ENCODE measurements at regions not wholly inside any gene's neighbourhood (a gene's known extent, or its start where the extent isn't known, plus 50 kb on each side); places are given as distances from the start of the nearest gene placed in this dataset.

DNA sequence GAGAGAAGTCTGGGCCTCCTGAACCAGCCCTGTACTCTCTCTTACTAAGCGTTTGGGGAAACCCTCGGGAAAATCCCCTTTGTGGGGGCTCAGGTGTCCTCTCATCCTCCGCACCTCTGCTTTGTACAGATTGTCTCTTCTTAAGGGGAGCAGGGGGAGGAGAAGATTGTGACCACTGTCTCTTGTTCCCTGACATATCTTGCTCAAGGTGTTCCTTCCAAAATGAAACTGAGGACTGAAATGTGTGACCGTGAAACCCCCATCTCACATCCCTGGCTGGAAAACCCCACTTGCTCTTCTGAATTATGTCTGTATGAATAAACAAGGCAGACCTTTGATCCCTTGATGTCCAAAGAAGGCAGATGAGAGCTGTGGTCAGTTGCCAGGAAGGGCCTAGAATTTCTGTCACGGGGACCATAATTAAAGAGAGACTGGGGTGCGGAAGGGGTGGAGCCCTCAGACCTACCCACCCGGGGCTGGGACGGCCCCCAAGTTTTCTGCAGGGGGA is 369.8 kb downstream of the AACS start:
- 87 to 93% methylated on average over 4 to 8 of the region's 8 CpGs for WGBS, 2 donors
- intact Hi-C loops (cut with DNase I): no loop called here
- Histone ChIP-seq H3K27me3 (no peaks in the 10 kb centered on the region), H3K36me3 (no peaks in the 10 kb centered on the region), H3K27ac (no peak overlapping the region), H3K9me3 (no peaks in the 10 kb centered on the region), H3K4me3 (no peak overlapping the region), H3K4me1 (no peaks in the 10 kb centered on the region)
- DNase-seq: no peak
- TF ChIP-seq POLR2A (IDR thresholded peaks at IDR 0.05): no peak
- TF ChIP-seq, protein P1, sequence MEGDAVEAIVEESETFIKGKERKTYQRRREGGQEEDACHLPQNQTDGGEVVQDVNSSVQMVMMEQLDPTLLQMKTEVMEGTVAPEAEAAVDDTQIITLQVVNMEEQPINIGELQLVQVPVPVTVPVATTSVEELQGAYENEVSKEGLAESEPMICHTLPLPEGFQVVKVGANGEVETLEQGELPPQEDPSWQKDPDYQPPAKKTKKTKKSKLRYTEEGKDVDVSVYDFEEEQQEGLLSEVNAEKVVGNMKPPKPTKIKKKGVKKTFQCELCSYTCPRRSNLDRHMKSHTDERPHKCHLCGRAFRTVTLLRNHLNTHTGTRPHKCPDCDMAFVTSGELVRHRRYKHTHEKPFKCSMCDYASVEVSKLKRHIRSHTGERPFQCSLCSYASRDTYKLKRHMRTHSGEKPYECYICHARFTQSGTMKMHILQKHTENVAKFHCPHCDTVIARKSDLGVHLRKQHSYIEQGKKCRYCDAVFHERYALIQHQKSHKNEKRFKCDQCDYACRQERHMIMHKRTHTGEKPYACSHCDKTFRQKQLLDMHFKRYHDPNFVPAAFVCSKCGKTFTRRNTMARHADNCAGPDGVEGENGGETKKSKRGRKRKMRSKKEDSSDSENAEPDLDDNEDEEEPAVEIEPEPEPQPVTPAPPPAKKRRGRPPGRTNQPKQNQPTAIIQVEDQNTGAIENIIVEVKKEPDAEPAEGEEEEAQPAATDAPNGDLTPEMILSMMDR (IDR thresholded peaks at IDR 0.05): no peak

DNA sequence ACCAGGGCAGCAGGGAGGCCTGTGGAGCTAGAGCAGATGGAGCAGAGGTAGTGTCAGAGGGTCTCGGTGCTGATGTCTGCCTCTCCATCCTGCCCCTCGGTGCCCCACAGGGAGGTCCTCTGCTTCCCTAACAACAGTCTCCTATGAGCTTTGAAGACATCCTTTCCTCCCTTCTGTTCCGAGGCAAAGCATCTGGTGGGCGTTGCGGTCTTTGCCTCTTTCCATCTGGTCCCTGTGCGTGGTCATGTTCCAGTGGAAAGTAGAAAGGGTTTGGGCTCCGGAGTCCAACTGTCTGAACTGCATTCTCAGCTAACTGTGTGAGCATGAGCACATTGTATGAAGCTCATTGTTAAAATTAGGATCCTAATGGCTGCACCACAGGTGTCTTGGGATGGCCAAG is 370.6 kb downstream of the AACS start:
- DNase-seq: no peak
- no peaks in the 10 kb centered on the region for H3K9me3 ChIP-seq
- H3K4me1 ChIP-seq: no peaks in the 10 kb centered on the region
- no peaks in the 10 kb centered on the region for H3K27me3 ChIP-seq
- intact Hi-C loops (cut with DNase I): no loop called here
- H3K36me3 ChIP-seq: no peaks in the 10 kb centered on the region
- 74 to 88% methylated on average over 4 to 6 of the region's 7 CpGs for WGBS, 2 donors
- no peak overlapping the region for H3K27ac ChIP-seq
- no peak for TF ChIP-seq POLR2A (IDR thresholded peaks at IDR 0.05)
- TF ChIP-seq, protein P1 (IDR thresholded peaks at IDR 0.05): no peak
- no peak overlapping the region for H3K4me3 ChIP-seq

DNA sequence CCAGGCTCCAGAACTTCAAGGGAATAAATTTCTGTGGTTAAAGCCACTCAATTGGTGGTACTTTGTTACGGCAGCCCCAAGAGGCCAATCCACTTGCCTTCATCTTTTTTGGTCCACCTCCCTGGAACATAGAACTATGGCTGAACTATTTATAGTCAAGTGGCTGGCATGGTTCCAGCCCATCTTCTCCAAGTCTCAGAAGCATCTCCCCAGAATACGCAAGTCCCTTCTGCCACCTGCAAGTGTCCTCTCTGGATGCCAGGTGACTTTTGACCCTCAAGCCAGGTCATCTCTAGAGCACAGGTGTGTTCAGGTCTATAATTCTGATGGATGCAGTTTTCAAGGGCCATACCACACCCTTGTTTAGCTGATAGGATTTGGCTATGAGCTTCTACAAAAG is 371.5 kb downstream of the AACS start:
- no peak for DNase-seq
- no peaks in the 10 kb centered on the region for H3K4me1 ChIP-seq
- WGBS, 2 donors: 83 to 100% methylated on average over 2 of the region's 2 CpGs
- H3K4me3 ChIP-seq: no peak overlapping the region
- intact Hi-C loops (cut with DNase I): no loop called here
- no peaks in the 10 kb centered on the region for H3K36me3 ChIP-seq
- no peaks in the 10 kb centered on the region for H3K9me3 ChIP-seq
- H3K27me3 ChIP-seq: no peaks in the 10 kb centered on the region
- no peak overlapping the region for H3K27ac ChIP-seq
- no peak for TF ChIP-seq POLR2A (IDR thresholded peaks at IDR 0.05)
- TF ChIP-seq, protein P1 (IDR thresholded peaks at IDR 0.05): no peak

DNA sequence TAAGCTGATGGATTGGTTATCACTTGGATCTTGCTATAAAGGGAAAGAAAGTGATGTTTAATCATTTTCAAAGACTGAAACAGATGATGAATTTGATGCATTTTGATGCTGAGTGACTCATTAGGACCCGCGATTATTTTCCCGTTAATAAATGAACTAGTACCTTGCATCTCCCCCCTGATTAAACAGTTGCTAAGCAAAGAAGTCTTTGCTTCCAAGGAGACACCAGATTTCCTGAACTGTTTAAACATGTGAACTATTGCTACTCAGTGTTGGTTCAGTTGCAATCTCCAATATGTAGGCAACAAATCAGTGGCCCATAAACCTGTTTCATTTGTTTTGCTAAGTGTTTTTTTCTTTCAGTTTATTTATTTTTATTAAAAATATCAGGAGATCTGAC is 375.2 kb downstream of the AACS start:
- Histone ChIP-seq H3K9me3 (peaks cover 0 to under 1% (median 0%) of the 10 kb centered on the region in 3 donors), H3K27ac (no peak overlapping the region), H3K4me1 (no peaks in the 10 kb centered on the region), H3K4me3 (no peak overlapping the region), H3K27me3 (no peaks in the 10 kb centered on the region), H3K36me3 (no peaks in the 10 kb centered on the region)
- intact Hi-C loops (cut with DNase I): no loop called here
- TF ChIP-seq POLR2A (IDR thresholded peaks at IDR 0.05): no peak
- TF ChIP-seq, protein P1 (IDR thresholded peaks at IDR 0.05): no peak
- 43 to 52% methylated on average over 3 of the region's 3 CpGs for WGBS, 2 donors
- DNase-seq: no peak

DNA sequence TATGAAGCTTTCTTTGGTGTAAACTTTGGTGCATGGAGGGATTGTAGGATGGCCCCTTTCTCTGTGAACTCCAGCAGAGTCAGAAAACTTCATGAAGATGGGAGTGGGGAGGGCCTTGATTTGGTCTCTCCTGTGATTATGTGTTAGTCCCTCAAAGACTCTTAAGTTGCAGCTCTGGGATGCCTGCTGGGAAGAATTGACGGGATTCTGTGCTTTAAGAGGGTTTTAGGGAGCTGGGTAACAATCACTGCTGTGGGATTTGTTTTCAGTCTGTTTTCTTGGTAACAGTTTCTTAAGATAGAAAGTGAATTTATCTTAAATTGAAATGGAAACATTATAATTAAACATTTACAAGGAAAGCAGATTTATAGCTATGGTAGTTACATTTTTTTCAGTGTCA is 378.1 kb downstream of the AACS start:
- Histone ChIP-seq H3K4me3 (no peak overlapping the region), H3K4me1 (no peaks in the 10 kb centered on the region), H3K27me3 (no peaks in the 10 kb centered on the region), H3K36me3 (no peaks in the 10 kb centered on the region), H3K27ac (no peak overlapping the region), H3K9me3 (peaks cover 0 to 12% (median 5%) of the 10 kb centered on the region in 3 donors)
- no peak for DNase-seq
- TF ChIP-seq, protein P1 (IDR thresholded peaks at IDR 0.05): no peak
- TF ChIP-seq POLR2A (IDR thresholded peaks at IDR 0.05): no peak
- intact Hi-C loops (cut with DNase I): no loop called here
- WGBS, 2 donors: 8 to 9% methylated on average over 1 of the region's 1 CpG
